Naive thymus-derived CD8-positive, alpha-beta T cell (primary cell): ENCODE measurements at regions not wholly inside any gene's neighbourhood (a gene's known extent, or its start where the extent isn't known, plus 50 kb on each side); places are given as distances from the start of the nearest gene placed in this dataset. TPM values are rescaled to one million over a fixed set of nuclear protein-coding genes. Genes with fewer than 3 reads are reported as not detected.
"Not testable (repeated sequence)": the region's sequence is repeated elsewhere in the genome, so short reads cannot be mapped to it uniquely, and the experiment has no call there.

Experiments used
- ATAC-seq, 2 donors: fragments of 150-1000 bp; cut with Tn5 transposase in 1 of 2; sonication (Bioruptor Pico), chemical (Tn5 transposase) in 1 of 2; 1 replicate in 1 of 2; 2 replicates in 1 of 2; pipeline ENCODE4 v1.10.0; 2021; ENCODE audit warnings: mild to moderate bottlenecking in 2 of 2, moderate library complexity in 2 of 2
- POLR2A ChIA-PET: fragments of 350-600 bp; sonication (Branson Sonifier 250); formaldehyde crosslinking; loops from one replicate; lab custom pipeline; 2021; ENCODE audit warnings: antibody characterized with exemption; lab: Charles Lee
- DNase-seq, 10 donors: peaks; one replicate each; pipeline versions ENCODE4 v3.0.0 to v3.0.0-alpha.2; 2020 to 2022
- H3K27ac Mint-ChIP-seq, 10 donors: one replicate each; pipeline ENCODE4 v1.8.0; 2020 to 2022; ENCODE audit warnings: mild to moderate bottlenecking in 10 of 10, mixed read lengths in 10 of 10, moderate library complexity in 4 of 10, inconsistent platforms in 1 of 10
- H3K27me3 Mint-ChIP-seq, 5 donors: one replicate each; pipeline ENCODE4 v1.8.0; 2021 to 2022; ENCODE audit warnings: mixed read lengths in 5 of 5
- H3K36me3 Mint-ChIP-seq, 3 donors: one replicate each; pipeline ENCODE4 v1.8.0; 2020 to 2022; ENCODE audit warnings: mixed read lengths in 3 of 3, mild to moderate bottlenecking in 2 of 3, inconsistent platforms in 1 of 3
- H3K4me1 Mint-ChIP-seq, 4 donors: one replicate each; pipeline ENCODE4 v1.8.0; 2021 to 2022; ENCODE audit warnings: mixed read lengths in 4 of 4
- H3K4me3 Mint-ChIP-seq, 10 donors: one replicate each; pipeline ENCODE4 v1.8.0; 2020 to 2022; ENCODE audit warnings: mild to moderate bottlenecking in 10 of 10, mixed read lengths in 10 of 10, moderate library complexity in 6 of 10, inconsistent platforms in 1 of 10
- H3K9me3 Mint-ChIP-seq, 9 donors: one replicate each; pipeline ENCODE4 v1.8.0; 2020 to 2022; ENCODE audit warnings: mixed read lengths in 9 of 9, mild to moderate bottlenecking in 3 of 9, inconsistent platforms in 1 of 9, moderate library complexity in 1 of 9
- microRNA-seq: library from miRNA; unstranded; fragments of <30 nt; microRNA quantifications from one replicate; pipeline ENCODE4 v1.2.0, GENCODE V29; 2022; ENCODE audit warnings: borderline microRNAs expressed

DNA sequence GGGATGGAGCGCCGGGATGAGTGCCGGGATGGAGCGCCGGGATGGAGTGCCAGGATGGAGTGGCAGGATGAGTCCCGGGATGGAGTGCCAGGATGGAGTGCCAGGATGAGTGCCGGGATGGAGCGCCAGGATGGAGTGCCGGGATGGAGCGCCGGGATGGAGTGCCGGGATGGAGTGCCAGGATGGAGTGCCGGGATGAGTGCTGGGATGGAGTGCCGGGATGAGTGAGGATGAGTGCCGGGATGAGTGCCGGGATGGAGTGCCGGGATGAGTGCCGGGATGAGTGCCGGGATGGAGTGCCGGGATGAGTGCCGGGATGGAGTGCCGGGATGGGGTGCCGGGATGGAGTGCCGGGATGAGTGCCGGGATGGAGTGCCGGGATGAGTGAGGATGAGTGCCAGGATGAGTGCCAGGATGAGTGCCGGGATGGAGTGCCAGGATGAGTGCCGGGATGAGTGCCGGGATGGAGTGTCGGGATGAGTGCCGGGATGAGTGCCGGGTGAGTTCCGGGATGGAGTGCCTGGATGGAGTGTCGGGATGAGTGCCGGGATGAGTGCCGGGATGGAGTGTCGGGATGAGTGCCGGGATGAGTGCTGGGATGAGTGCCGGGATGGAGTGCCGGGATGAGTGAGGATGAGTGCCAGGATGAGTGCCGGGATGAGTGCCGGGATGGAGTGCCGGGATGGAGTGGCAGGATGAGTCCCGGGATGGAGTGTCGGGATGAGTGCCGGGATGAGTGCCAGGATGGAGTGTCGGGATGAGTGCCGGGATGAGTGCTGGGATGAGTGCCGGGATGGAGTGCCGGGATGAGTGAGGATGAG, 52.9 kb upstream of the HELT start:
- peak overlapping the region in 9 of 10 donors; percentile 74 to 100 (median 96) for H3K27ac Mint-ChIP-seq
- H3K4me3 Mint-ChIP-seq: peak overlapping the region in 9 of 10 donors; percentile 60 to 99 (median 90)
- peaks cover 0 to 13% (median 8%) of the 10 kb centered on the region in 9 donors for H3K9me3 Mint-ChIP-seq
- peak in 5 of 10 donors; percentile 10 to 65 (median 30) for DNase-seq
- H3K4me1 Mint-ChIP-seq, POLR2A ChIA-PET, H3K27me3 Mint-ChIP-seq, H3K36me3 Mint-ChIP-seq, ATAC-seq: not testable (repeated sequence)

DNA sequence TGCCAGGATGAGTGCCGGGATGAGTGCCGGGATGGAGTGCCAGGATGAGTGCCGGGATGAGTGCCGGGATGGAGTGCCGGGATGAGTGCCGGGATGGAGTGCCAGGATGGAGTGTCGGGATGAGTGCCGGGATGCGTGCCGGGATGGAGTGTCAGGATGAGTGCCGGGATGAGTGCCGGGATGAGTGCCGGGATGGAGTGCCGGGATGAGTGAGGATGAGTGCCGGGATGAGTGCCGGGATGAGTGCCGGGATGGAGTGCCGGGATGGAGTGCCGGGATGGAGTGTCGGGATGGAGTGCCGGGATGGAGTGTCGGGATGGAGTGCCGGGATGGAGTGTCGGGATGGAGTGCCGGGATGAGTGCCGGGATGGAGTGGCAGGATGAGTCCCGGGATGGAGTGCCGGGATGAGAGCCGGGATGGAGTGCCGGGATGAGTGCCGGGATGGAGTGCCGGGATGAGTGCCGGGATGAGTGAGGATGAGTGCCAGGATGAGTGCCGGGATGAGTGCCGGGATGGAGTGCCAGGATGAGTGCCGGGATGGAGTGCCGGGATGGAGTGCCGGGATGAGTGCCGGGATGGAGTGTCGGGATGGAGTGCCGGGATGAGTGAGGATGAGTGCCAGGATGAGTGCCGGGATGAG, 52.1 kb upstream of the HELT start:
- ATAC-seq, H3K4me1 Mint-ChIP-seq, H3K36me3 Mint-ChIP-seq, POLR2A ChIA-PET: not testable (repeated sequence)
- Mint-ChIP-seq H3K4me3 (peak overlapping the region in 3 of 10 donors; percentile 22 to 93 (median 79)), H3K27me3 (peaks cover 0 to 11% (median 6%) of the 10 kb centered on the region in 5 donors), H3K9me3 (peaks cover 0 to 21% (median 8%) of the 10 kb centered on the region in 9 donors), H3K27ac (peak overlapping the region in 2 of 10 donors; percentile 65 to 100)
- peak in 6 of 10 donors; percentile 20 to 59 (median 40) for DNase-seq

DNA sequence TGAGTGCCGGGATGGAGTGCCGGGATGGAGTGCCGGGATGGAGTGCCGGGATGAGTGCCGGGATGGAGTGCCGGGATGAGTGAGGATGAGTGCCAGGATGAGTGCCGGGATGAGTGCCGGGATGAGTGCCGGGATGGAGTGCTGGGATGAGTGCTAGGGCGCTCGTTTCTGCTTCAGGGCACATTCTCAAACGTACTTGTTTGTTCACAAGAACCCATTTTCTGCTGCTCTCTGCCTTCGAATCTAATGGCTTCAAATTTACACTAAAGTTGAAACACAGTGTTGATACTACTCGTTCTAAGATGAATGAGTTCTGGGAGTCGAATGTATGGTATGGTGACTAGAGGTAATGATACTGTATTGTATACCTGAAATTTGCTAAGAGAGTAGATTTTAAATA, 50.6 kb upstream of the HELT start:
- DNase-seq: peak in 5 of 10 donors; percentile 20 to 64 (median 41)
- peak overlapping the region in 9 of 10 donors; percentile 43 to 99 (median 88) for H3K27ac Mint-ChIP-seq

DNA sequence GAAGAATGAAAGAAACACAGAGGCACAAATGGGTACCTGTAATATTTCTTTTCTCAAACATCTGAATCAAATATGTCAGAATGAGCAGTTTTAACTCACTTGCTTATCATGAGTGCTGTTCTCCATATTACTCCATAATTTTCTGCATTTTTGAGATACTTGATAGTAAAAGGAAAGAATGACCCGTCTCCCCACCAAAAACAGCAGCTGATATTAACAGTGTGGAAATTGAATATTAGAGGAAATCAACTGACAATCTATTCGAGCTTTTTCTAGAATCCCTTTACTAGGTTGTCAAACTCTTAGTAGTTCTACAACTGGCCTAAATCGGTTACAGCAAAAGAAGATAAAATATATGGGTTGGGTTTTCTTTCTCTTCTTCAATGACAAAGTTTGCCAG, 49.9 kb upstream of the HELT start:
- ATAC-seq: no peak

More for the DNA sequence above, 50.6 kb upstream of the HELT start:
- H3K36me3 Mint-ChIP-seq, POLR2A ChIA-PET, H3K4me1 Mint-ChIP-seq: not testable (repeated sequence)
- peak in 1 of 2 donors; percentile 38 for ATAC-seq
- peak overlapping the region in 7 of 10 donors; percentile 37 to 90 (median 76) for H3K4me3 Mint-ChIP-seq
- peaks cover 0 to 36% (median 13%) of the 10 kb centered on the region in 9 donors for H3K9me3 Mint-ChIP-seq
- H3K27me3 Mint-ChIP-seq: peaks cover 3 to 18% (median 10%) of the 10 kb centered on the region in 5 donors

More for the DNA sequence above, 49.9 kb upstream of the HELT start:
- Mint-ChIP-seq H3K27me3 (peaks cover 4 to 23% (median 11%) of the 10 kb centered on the region in 5 donors), H3K36me3 (peaks cover 7 to 10% (median 9%) of the 10 kb centered on the region in 3 donors), H3K27ac (peak overlapping the region in 2 of 10 donors; percentile 88 to 99), H3K4me3 (peak overlapping the region in 1 of 10 donors; percentile 88), H3K4me1 (peaks cover 3 to 9% (median 7%) of the 10 kb centered on the region in 4 donors), H3K9me3 (peaks cover 0 to 38% (median 13%) of the 10 kb centered on the region in 9 donors)
- POLR2A ChIA-PET: no interaction called here
- DNase-seq: peak in 2 of 10 donors; percentile 18 to 30

Small RNA genes lying in the stretch of these regions (microRNA-seq; reads per million reads assigned to microRNA genes)
- not detected for gene MIR4455
